Keratinocyte (primary cell): ENCODE measurements at regions not wholly inside any gene's neighbourhood (a gene's known extent, or its start where the extent isn't known, plus 50 kb on each side); places are given as distances from the start of the nearest gene placed in this dataset.

Source experiments
- EZH2 ChIP-seq: IDR thresholded peaks from one replicate; pipeline ENCODE4 v1.6.1; 2012; ENCODE audit warnings: inconsistent platforms, mild to moderate bottlenecking, low read length, moderate library complexity
- TF ChIP-seq, protein P1 (sequence below), 3 experiments: IDR thresholded peaks in 1 of 3; conservative IDR thresholded peaks in 1 of 3; optimal IDR thresholded peaks in 1 of 3; 2 replicates in 2 of 3; 3 replicates in 1 of 3; pipeline versions ENCODE3 to v1.5.1; 2011; ENCODE audit warnings: low read length in 3 of 3, mild to moderate bottlenecking in 3 of 3, moderate library complexity in 2 of 3, control low read depth in 1 of 3, inconsistent platforms in 1 of 3; ENCODE audit not compliant: insufficient read depth in 2 of 3; ENCODE audit errors: extremely low read depth in 1 of 3

- TF ChIP-seq, protein P1, sequence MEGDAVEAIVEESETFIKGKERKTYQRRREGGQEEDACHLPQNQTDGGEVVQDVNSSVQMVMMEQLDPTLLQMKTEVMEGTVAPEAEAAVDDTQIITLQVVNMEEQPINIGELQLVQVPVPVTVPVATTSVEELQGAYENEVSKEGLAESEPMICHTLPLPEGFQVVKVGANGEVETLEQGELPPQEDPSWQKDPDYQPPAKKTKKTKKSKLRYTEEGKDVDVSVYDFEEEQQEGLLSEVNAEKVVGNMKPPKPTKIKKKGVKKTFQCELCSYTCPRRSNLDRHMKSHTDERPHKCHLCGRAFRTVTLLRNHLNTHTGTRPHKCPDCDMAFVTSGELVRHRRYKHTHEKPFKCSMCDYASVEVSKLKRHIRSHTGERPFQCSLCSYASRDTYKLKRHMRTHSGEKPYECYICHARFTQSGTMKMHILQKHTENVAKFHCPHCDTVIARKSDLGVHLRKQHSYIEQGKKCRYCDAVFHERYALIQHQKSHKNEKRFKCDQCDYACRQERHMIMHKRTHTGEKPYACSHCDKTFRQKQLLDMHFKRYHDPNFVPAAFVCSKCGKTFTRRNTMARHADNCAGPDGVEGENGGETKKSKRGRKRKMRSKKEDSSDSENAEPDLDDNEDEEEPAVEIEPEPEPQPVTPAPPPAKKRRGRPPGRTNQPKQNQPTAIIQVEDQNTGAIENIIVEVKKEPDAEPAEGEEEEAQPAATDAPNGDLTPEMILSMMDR (optimal IDR thresholded peaks at IDR 0.05 in 1 of 3, IDR thresholded peaks at IDR 0.05 in 1 of 3, conservative IDR thresholded peaks at IDR 0.05 in 1 of 3; ENCODE audit: extremely low read depth in 1 of 3, insufficient read depth in 2 of 3, low read length in 3 of 3) = no peak
- no peak for TF ChIP-seq EZH2
Measured at GRCh38 chr3:64892671-64893309, 205.0 kb upstream of the ADAMTS9 start.
